NT2/D1 (cell line): ENCODE measurements at regions not wholly inside any gene's neighbourhood (a gene's known extent, or its start where the extent isn't known, plus 50 kb on each side); places are given as distances from the start of the nearest gene placed in this dataset.

ENCODE experiments used
- YY1 ChIP-seq: IDR thresholded peaks from 2 replicates; pipeline ENCODE4 v1.6.1; 2011; ENCODE audit not compliant: insufficient read length, insufficient read depth
- ZNF274 ChIP-seq: IDR thresholded peaks from 2 replicates; pipeline ENCODE4 v1.6.1; 2011; ENCODE audit warnings: mild to moderate bottlenecking, low read depth, low read length

DNA sequence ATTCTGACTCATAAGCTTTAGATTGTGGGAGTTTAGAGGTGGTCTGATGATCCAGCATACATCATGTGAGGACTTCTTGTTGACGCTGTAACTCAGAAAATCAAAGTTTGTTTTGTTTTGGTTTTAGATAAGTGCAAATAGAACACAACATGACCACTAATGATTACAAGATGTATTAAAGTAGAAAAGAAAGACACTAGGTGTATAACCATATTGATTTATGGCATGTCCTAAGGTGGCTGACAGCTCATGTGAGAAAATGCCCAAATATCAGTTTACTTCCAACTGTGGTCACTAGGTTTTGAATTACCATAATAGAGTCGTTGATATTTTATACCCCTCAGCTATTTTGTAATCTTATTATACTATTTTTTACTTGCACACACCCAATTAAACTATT is 1131.4 kb upstream of the PHF14 start:
- no peak for TF ChIP-seq ZNF274
- no peak for TF ChIP-seq YY1
